Hepatocyte (in vitro differentiated cells): ENCODE measurements at regions not wholly inside any gene's neighbourhood (a gene's known extent, or its start where the extent isn't known, plus 50 kb on each side); places are given as distances from the start of the nearest gene placed in this dataset.

Experiments used
- DNase-seq: peaks from one replicate; pipeline ENCODE4 v3.0.0-alpha.2; 2016; ENCODE audit warnings: low spot score
- H2AFZ ChIP-seq: fragments of 200-600 bp; sonication (generic); 2 replicates; pipeline ENCODE4 v1.6.0; 2016; ENCODE audit warnings: antibody characterized with exemption, mild to moderate bottlenecking
- H3K27ac ChIP-seq: fragments of 200-600 bp; sonication (generic); 2 replicates; pipeline ENCODE4 v1.5.1; 2016; ENCODE audit warnings: mild to moderate bottlenecking
- H3K27me3 ChIP-seq: fragments of 200-600 bp; sonication (generic); 2 replicates; pipeline ENCODE4 v1.6.1; 2016
- H3K36me3 ChIP-seq: fragments of 200-600 bp; sonication (generic); replicated peaks from 2 replicates; pipeline ENCODE4 v1.5.1; 2016; ENCODE audit warnings: low read depth; ENCODE audit not compliant: insufficient read depth
- H3K4me1 ChIP-seq: fragments of 200-600 bp; sonication (generic); 2 replicates; pipeline ENCODE4 v1.5.1; 2016; ENCODE audit warnings: mild to moderate bottlenecking, moderate library complexity; ENCODE audit not compliant: insufficient read depth
- H3K4me2 ChIP-seq: fragments of 200-600 bp; sonication (generic); 2 replicates; pipeline ENCODE4 v1.6.0; 2016
- H3K4me3 ChIP-seq: fragments of 200-600 bp; sonication (generic); 2 replicates; pipeline ENCODE4 v1.5.1; 2016; ENCODE audit warnings: mild to moderate bottlenecking
- H3K79me2 ChIP-seq: fragments of 200-600 bp; sonication (generic); 2 replicates; pipeline ENCODE4 v1.6.0; 2017; ENCODE audit warnings: mild to moderate bottlenecking
- H3K9me2 ChIP-seq: fragments of 200-600 bp; sonication (generic); replicated peaks from 2 replicates; pipeline ENCODE4 v1.6.0; 2017; ENCODE audit warnings: mild to moderate bottlenecking; ENCODE audit not compliant: insufficient read depth
- H3K9me3 ChIP-seq: fragments of 200-600 bp; sonication (generic); 2 replicates; pipeline ENCODE4 v1.5.1; 2016; ENCODE audit warnings: low read depth, mild to moderate bottlenecking
- H4K20me1 ChIP-seq: fragments of 200-600 bp; sonication (generic); 2 replicates; pipeline ENCODE4 v1.6.0; 2016; ENCODE audit warnings: mild to moderate bottlenecking; ENCODE audit not compliant: insufficient read depth, poor library complexity, severe bottlenecking
- EZH2 ChIP-seq: fragments of 200-600 bp; sonication (generic); IDR thresholded peaks from 2 replicates; pipeline ENCODE4 v1.6.1; 2016; ENCODE audit warnings: antibody characterized with exemption, mild to moderate bottlenecking, borderline replicate concordance
- EZH2phosphoT487 ChIP-seq: fragments of 200-600 bp; sonication (generic); IDR thresholded peaks from one replicate; pipeline ENCODE4 v1.6.1; 2018; ENCODE audit warnings: antibody characterized with exemption, mild to moderate bottlenecking, low read depth, moderate library complexity; ENCODE audit not compliant: unreplicated experiment, severe bottlenecking
- WGBS: methylation state at CpG from one replicate; pipeline ENCODE4 v1.1.6; 2016; ENCODE audit warnings: low lambda C conversion rate; ENCODE audit errors: missing lambda C conversion rate; 5-methylcytosine and 5-hydroxymethylcytosine counted together
- TF ChIP-seq, protein P1 (sequence below): fragments of 200-600 bp; sonication (generic); IDR thresholded peaks from 2 replicates; pipeline ENCODE4 v1.5.1; 2016; ENCODE audit warnings: antibody characterized with exemption, mild to moderate bottlenecking; ENCODE audit not compliant: poor library complexity

DNA sequence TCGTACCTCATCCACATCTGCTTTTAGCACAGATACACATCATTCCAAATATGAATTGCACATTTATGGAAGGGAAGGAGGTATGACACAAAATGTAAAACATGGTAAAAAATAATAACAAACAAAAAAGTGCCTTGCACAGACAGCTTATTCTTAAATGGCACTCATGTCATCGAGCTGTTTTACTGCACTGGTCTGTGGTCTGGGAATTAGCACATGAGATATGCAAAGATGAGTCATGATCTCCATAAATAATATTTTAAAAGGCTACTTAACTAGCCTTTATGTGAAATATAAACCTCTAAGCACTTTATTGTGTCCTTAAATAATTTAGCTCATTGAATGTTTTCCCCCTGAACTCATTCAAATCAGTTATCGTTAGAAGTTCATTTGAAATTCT is 142.2 kb upstream of the ZNF385D start:
- Histone ChIP-seq H3K4me1 (peaks cover 5% of the 10 kb centered on the region), H3K27ac (no peak overlapping the region), H3K4me2 (no peak overlapping the region), H2AFZ (no peak overlapping the region), H3K27me3 (no peaks in the 10 kb centered on the region), H3K4me3 (no peak overlapping the region), H3K9me3 (no peaks in the 10 kb centered on the region), H3K79me2 (no peaks in the 10 kb centered on the region), H3K36me3 (no peaks in the 10 kb centered on the region), H4K20me1 (no peaks in the 10 kb centered on the region), H3K9me2 (no peaks in the 10 kb centered on the region)
- no peak for DNase-seq
- no peak for TF ChIP-seq EZH2
- TF ChIP-seq, protein P1, sequence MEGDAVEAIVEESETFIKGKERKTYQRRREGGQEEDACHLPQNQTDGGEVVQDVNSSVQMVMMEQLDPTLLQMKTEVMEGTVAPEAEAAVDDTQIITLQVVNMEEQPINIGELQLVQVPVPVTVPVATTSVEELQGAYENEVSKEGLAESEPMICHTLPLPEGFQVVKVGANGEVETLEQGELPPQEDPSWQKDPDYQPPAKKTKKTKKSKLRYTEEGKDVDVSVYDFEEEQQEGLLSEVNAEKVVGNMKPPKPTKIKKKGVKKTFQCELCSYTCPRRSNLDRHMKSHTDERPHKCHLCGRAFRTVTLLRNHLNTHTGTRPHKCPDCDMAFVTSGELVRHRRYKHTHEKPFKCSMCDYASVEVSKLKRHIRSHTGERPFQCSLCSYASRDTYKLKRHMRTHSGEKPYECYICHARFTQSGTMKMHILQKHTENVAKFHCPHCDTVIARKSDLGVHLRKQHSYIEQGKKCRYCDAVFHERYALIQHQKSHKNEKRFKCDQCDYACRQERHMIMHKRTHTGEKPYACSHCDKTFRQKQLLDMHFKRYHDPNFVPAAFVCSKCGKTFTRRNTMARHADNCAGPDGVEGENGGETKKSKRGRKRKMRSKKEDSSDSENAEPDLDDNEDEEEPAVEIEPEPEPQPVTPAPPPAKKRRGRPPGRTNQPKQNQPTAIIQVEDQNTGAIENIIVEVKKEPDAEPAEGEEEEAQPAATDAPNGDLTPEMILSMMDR: no peak
- TF ChIP-seq EZH2phosphoT487: no peak
- 70% methylated on average over 3 of the region's 3 CpGs for WGBS

DNA sequence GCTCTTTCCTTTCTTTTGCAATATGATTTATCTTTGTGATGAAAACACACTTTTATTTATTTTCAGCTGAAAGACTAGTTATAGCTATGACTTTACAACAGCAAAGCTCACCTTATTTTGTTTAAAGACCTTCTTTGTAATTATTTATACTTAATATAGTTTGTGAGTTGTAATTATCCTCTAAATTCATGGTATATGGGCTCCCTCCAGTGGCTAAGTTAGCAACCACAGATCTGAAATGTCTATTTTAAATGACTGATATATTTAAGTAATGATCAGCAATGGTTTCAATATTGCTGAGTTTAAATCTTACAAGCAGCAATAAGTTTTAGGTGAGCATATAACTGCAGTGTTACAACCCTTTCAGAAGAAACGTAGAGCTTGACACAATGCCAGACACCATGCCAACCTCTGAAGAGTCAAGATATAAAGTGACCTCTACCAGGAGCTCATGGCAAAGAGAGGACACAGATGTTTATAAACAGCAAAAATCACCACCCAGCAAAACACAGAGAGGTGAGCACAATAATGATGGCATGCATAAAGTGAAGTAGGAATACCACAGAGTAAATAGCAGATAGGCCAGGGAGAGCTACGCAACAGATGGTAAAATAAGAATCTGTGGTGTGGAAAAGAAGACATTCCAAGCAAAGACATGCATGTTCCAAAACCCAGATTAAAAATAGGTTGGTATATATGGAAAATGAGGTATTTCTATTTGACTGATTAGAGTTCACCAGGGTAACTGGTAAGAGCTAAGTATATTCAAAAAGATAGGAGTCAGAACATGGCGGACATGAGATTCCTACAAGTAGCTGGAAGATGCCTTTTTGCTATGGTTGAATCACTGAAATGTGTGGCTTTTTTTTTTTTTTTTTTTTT is 143.7 kb upstream of the ZNF385D start:
- peaks cover 5% of the 10 kb centered on the region for H3K4me1 ChIP-seq
- H3K36me3 ChIP-seq: no peaks in the 10 kb centered on the region
- H2AFZ ChIP-seq: no peak overlapping the region
- no peak overlapping the region for H3K4me2 ChIP-seq
- no peaks in the 10 kb centered on the region for H3K79me2 ChIP-seq
- no peak overlapping the region for H3K27ac ChIP-seq
- H3K9me3 ChIP-seq: no peaks in the 10 kb centered on the region
- no peaks in the 10 kb centered on the region for H3K9me2 ChIP-seq
- peak; percentile 20 for DNase-seq
- TF ChIP-seq EZH2phosphoT487: no peak
- TF ChIP-seq, protein P1: peak; percentile 82
- H3K27me3 ChIP-seq: no peaks in the 10 kb centered on the region
- no peak overlapping the region for H3K4me3 ChIP-seq
- H4K20me1 ChIP-seq: no peaks in the 10 kb centered on the region
- 71% methylated on average over 3 of the region's 3 CpGs for WGBS

DNA sequence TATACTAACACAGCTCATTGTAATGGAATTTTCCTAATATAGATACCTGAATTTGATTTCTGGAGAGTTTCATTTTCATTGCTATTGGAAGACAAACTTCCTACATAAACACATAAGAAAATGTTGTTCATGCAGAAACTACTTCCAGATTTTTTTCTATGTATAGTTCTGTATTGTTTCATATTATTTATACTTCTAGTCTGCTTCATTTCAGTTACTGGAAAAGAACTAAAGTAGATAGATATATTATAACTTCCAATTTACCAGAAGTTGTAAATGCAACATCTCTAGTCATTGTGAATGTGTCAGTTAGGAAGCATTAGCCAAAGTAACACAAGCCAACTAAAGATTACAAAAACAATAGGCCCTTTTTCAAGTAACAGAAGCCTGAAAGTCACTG is 147.3 kb upstream of the ZNF385D start:
- TF ChIP-seq EZH2 (no peak), EZH2phosphoT487 (no peak)
- TF ChIP-seq, protein P1: no peak
- no peaks in the 10 kb centered on the region for H4K20me1 ChIP-seq
- H3K79me2 ChIP-seq: no peaks in the 10 kb centered on the region
- H3K27ac ChIP-seq: no peak overlapping the region
- H3K9me2 ChIP-seq: no peaks in the 10 kb centered on the region
- no peaks in the 10 kb centered on the region for H3K27me3 ChIP-seq
- no peak for DNase-seq
- H3K4me2 ChIP-seq: no peak overlapping the region
- no peaks in the 10 kb centered on the region for H3K9me3 ChIP-seq
- H3K4me1 ChIP-seq: peaks cover under 1% of the 10 kb centered on the region
- H3K4me3 ChIP-seq: no peak overlapping the region
- H3K36me3 ChIP-seq: no peaks in the 10 kb centered on the region
- no peak overlapping the region for H2AFZ ChIP-seq
